ENCODE measurements at regions not wholly inside any gene's neighbourhood (a gene's known extent, or its start where the extent isn't known, plus 50 kb on each side); places are given as distances from the start of the nearest gene placed in this dataset.
"Not testable (repeated sequence)": the region's sequence is repeated elsewhere in the genome, so short reads cannot be mapped to it uniquely, and the experiment has no call there.

DNA sequence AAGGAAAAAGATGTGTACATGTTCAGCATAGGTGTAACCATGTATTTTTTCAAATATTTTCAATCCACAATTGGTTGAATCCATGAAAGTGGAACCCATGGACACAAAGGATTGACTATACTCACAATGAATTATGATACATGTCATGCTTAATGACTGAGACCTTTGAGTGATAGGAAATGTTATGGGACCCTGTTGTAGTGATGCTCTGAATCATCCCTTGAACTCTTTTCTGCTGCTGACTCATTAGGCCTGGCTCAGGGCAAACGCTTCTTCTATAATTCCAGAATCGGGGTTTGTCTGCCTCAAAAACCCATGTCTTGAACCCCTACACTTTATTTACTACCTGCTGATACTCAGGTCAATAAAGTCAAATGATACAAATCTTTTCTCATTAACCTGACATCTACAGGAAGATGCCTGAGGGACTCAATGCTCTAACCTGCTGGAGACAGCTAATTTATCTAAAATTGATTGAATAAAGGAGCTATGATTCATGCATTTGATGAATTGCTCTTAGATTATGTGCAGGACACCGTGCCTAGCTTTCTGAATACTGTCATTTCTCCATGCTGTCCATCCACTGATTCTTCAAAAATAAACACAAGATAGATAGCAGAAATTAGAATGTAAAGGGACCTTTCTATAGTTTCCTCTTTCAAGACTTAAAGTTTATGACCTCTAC is 260.1 kb downstream of the PRELID2 start:
- DNase-seq (ENCODE audit: low spot score): no peak

GRCh38 chr5:145568581-145568980 is 266.6 kb downstream of the PRELID2 start:
- DNase-seq (ENCODE audit: low spot score): no peak

- no peak for DNase-seq (ENCODE audit: low spot score)
These were observed 272.2 kb downstream of the PRELID2 start for GRCh38 chr5:145562931-145563330.

DNA sequence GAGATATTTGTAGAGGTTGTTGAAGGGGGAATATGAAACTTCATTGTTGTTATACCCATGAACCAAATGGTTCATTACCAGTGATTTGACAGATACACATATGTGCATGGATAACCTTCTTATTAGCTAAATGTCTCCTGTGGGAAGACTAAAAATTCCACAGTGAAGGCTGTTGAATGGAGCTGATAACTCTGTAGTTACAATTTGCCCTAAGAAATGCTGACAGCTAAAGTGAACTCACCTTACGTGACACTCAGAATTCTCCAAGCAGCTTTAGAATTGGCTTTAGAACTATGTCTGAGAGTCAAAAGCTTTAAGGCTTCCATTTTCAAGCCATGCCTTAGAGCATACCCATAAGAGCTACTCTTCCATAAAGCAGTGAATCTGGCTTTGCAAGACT is 276.9 kb downstream of the PRELID2 start:
- no peak for DNase-seq (ENCODE audit: low spot score)

- DNase-seq (ENCODE audit: low spot score): no peak
These were observed 277.8 kb downstream of the PRELID2 start for GRCh38 chr5:145557345-145557744.

DNA sequence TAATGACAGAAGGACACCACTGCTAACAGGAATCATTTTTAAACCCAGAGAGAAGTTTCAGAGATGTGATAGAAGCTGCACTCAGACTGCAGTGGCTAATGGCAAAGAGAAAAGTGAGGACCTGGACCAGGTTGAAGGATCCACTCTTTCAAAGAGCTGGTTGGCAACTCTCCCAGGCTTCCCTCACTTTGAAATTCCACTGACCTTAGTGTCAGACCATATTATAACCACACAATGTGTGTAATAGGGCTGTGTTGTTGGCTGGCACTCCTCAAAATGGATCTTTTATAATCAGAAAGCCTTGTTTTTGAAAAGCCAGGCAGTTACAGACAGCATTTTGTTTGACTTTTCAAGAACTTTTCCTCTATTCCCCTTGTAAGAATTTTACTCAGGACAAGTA is 280.7 kb downstream of the PRELID2 start:
- no peak for DNase-seq (ENCODE audit: low spot score)

DNA sequence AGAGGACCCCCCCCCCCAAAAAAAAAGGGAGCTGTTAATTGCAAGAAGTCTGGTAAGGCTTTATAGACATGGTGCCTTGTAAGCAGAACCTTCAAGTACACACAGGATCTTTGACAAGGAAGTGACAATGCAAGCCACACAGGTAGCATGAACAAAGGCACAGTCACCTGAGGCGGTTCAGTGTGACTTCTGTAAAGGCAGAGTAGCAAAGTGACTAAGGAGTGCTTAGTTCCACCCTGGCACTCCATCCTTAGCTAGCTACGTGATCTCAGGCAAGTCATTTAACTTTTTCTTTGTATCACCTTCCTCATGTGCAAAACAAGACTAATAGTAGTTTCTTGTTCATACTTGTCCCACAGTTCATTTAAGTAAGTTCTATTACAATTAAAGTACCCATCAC is 282.0 kb downstream of the PRELID2 start:
- no peak for DNase-seq (ENCODE audit: low spot score)

DNA sequence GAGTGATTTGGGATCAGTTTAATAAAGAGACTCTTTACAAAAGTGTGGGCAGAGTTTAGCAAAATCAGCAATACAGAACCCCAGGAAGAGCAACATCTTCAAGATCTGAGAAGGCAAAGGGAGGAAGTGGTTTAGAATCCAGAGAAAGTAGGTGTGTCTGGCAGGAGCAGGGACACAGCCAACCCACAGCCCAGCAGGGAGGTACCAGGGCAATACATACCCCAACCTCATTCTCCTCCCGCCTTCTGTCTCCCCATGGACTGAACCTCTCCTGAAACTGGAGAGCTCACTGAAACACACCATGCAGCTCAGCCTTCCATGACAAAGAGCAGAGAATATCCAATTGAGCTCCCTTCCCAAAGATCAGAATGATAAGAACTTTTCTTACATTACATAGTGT is 283.4 kb downstream of the PRELID2 start:
- no peak for DNase-seq (ENCODE audit: low spot score)

DNA sequence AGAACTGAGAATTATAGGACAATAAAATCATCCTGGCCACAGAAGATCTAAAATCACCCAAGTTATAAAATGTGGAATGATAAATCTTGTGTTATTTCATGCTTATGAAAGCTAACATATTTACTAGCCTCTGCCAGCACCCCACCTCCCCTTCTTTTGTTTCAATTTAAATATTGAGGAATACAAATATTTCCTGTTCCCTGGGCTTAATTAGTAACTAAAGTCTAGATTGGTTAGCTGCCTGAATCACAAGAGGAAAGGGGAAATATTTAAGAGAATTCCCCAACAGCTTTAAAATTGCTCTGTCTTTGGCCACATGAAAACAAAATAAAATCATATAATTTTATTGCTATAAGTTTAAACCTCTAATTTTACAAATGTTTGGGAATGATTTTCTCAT is 287.0 kb downstream of the PRELID2 start:
- DNase-seq (ENCODE audit: low spot score): no peak

GRCh38 chr5:145544401-145544800 is 290.7 kb downstream of the PRELID2 start:
- no peak for DNase-seq (ENCODE audit: low spot score)

- DNase-seq (ENCODE audit: low spot score): peak; percentile 21
These were observed 291.2 kb downstream of the PRELID2 start for GRCh38 chr5:145543968-145544367.

- DNase-seq (ENCODE audit: low spot score): no peak
These were observed 294.8 kb downstream of the PRELID2 start for GRCh38 chr5:145540375-145540774.

DNA sequence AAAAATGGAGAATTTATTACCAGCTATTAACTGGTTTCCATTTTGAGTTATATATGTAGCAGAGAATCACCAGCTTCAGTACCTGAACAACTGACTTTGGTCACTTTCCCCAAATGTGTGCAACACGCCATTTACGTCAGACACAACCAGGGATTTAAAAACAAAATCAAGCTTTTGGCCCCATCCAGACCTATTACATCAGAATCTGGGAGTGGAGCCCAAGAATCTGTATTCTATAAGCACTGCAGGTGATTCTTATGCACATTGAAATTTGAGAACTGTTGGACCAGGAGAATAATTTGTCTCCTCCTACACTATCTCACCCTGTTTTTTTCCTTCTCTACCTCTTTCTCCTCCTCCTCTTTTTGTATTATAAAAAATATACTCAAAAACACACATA is 295.9 kb downstream of the PRELID2 start:
- DNase-seq (ENCODE audit: low spot score): no peak

- no peak for DNase-seq (ENCODE audit: low spot score)
These were observed 299.0 kb downstream of the PRELID2 start for GRCh38 chr5:145536133-145536532.

- DNase-seq (ENCODE audit: low spot score): no peak
These were observed 304.0 kb downstream of the PRELID2 start for GRCh38 chr5:145531038-145531734.

DNA sequence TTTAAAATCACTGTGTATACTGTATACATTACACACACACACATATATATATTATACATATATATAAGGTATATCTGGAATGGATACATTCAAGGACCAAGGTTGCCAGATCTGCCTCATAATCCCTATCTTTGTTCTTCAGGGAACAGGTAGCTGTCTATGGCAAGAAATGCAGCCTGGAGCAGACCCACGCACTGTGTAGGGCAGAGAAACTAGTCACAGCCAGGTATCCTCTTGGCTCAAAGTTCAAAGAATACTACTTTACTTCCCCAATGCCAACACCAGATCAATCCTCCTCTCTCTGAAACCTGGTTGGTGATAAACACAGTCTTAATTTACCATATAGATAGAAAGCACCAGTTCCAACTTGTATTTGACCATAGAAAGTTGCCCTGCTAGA is 313.6 kb downstream of the PRELID2 start:
- no peak for DNase-seq (ENCODE audit: low spot score)

DNA sequence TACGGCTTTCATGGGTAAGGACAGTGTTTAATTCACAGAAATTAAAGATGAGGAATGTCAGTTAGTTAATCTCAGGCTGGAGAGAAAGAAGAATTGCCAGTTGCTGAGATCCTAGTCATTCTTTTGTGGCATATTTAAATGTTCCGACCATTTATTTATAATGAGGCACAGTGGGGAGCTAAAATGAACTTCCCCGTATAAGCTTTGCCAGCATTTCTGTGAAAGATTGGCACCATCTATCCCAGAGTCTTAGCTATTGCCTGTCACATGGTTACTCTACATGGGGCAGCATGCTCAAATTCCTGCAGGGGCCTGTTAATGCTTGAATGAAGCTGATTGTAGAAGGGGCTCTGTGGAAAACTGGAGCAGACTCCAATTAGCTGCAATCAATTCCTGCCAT is 314.1 kb downstream of the PRELID2 start:
- DNase-seq (ENCODE audit: low spot score): no peak

DNA sequence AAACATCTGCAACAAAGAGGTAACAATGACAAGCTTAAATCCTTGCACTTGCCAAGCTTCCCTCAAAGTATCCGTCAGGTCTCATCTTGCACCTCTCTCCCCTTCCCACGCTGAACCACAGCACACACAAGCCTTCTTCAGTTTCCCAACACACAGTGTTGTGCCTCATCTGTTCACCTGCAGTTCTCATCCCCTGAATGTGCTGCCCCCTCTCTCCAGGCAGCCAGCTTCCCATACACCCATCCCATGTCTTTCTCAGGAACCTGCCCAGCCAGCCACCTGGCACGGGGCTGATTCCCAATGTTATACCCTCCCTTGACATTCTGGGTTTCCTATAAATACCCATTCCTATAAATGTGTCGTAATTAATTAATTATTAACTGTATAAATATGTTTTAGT is 314.8 kb downstream of the PRELID2 start:
- DNase-seq (ENCODE audit: low spot score): no peak

DNA sequence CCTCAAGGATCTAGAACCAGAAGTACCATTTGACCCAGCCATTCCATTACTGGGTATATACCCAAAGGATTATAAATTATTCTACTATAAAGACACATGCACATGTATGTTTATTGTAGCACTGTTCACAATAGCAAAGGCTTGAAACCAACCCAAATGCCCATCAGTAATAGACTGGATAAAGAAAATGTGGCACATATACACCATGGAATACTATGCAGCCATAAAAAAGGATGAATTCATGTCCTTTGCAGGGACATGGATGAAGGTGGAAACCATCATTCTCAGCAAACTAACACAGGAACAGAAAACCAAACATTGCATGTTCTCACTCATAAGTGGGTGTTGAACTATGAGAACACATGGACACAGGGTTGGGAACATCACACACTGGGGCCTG is 317.6 kb downstream of the PRELID2 start:
- DNase-seq (ENCODE audit: low spot score): not testable (repeated sequence)

DNA sequence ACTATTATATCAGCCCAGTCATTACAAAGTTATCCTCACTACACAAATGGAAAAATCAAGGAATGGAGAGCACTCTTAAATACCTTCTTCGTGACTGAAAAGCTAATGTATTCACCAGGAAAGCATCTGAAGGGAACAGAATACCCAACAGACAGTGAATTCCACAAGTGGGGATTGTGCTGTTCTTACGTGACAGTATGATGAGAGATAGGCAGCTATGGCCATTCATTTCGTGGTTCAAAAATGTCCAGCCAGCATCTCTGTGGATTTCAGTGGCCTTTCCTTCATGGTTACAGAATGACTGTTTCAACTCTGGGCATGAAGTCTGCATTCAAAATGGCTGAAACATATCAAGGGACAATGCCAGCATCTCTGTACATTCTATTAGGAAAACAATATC is 323.8 kb downstream of the PRELID2 start:
- no peak for DNase-seq (ENCODE audit: low spot score)

- no peak for DNase-seq (ENCODE audit: low spot score)
These were observed 324.4 kb downstream of the PRELID2 start for GRCh38 chr5:145510769-145511168.

DNA sequence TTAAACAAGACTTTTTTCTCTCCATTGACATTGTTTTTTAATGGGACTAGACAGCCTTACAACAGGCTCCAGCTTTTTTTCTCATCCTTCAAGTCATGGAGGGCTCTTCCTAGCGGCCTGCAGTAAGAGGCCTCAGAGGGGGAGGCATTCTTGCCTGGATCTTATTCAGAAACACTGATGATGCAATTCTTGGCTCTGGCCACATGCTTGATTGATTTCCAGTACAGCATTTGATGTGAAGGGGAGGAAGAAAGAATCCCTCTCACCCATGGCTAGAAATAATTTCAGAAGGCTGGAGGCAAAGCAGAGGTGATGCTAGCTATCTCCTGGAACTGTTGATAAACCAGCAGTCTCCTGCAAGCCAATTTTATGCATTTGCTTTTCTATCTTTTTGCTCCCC is 324.8 kb downstream of the PRELID2 start:
- DNase-seq (ENCODE audit: low spot score): no peak

GRCh38 chr5:145509336-145510136 is 325.6 kb downstream of the PRELID2 start:
- no peak for DNase-seq (ENCODE audit: low spot score)

All from HuH-7 (cell line).